HCT116 (cell line): ENCODE measurements at regions not wholly inside any gene's neighbourhood (a gene's known extent, or its start where the extent isn't known, plus 50 kb on each side); places are given as distances from the start of the nearest gene placed in this dataset.
"Not testable (repeated sequence)": the region's sequence is repeated elsewhere in the genome, so short reads cannot be mapped to it uniquely, and the experiment has no call there.

Source experiments
- ATAC-seq: fragments of 200-7000 bp; cut with Tn5 transposase; 2 replicates; pipeline ENCODE4 v1.9.1; 2020; ENCODE audit warnings: mild to moderate bottlenecking, moderate library complexity
- BruUV-seq: library from RNA; stranded (reverse); fragments of 400-500 nt; replicated peaks from 2 replicates; lab custom pipeline; 2021; lab: Mats Ljungman, UMichigan
- CTCF ChIA-PET: fragments of 300-600 bp; sonication (Branson Sonifier 250); formaldehyde crosslinking; loops from one replicate; lab custom pipeline; 2021; ENCODE audit warnings: antibody characterized with exemption; lab: Charles Lee
- POLR2A ChIA-PET: fragments of 300-600, 350-600 bp; sonication (Branson Sonifier 250); formaldehyde crosslinking; loops from one replicate; lab custom pipeline; 2021; ENCODE audit warnings: antibody characterized with exemption; lab: Charles Lee
- RAD21 ChIA-PET, 2 experiments: fragments of 300-600 bp; sonication (Branson Sonifier 250); formaldehyde crosslinking; loops; one replicate each; lab custom pipeline; 2023; ENCODE audit warnings: low total read pairs in 2 of 2; ENCODE audit not compliant: uncharacterized antibody in 2 of 2, unreplicated experiment in 2 of 2, low non-redundant PET in 1 of 2; lab: Charles Lee
- DNase-seq: peaks from one replicate; pipeline ENCODE4 v3.0.0-alpha.2; 2010; ENCODE audit warnings: low read depth, low spot score
- H2AFZ ChIP-seq: fragments of 200-600 bp; shearing (Covaris generic), sonication (generic); 2 replicates; pipeline ENCODE4 v1.6.1; 2017; ENCODE audit warnings: low read depth, mixed run types, mixed read lengths, antibody characterized with exemption, low read length; ENCODE audit not compliant: poor library complexity, severe bottlenecking
- H3K27ac ChIP-seq: 2 replicates; pipeline ENCODE4 v1.5.1; 2012; ENCODE audit warnings: low read depth, low read length
- H3K27me3 ChIP-seq: fragments of 200-600 bp; sonication (generic); 2 replicates; pipeline ENCODE4 v1.6.1; 2016; ENCODE audit warnings: mixed run types, low read length, mixed read lengths; ENCODE audit not compliant: insufficient read depth
- H3K36me3 ChIP-seq, 2 experiments: fragments of 200-500 bp in 1 of 2; fragments of 200-600 bp in 1 of 2; sonication (Bioruptor generic) in 1 of 2; sonication (generic) in 1 of 2; 2 replicates each; pipeline versions ENCODE4 v1.5.1 to v1.6.1; 2014 to 2016; ENCODE audit warnings: low read length in 2 of 2, inconsistent platforms in 1 of 2, mixed read lengths in 1 of 2, mixed run types in 1 of 2; ENCODE audit not compliant: insufficient read depth in 2 of 2, control insufficient read depth in 1 of 2
- H3K4me1 ChIP-seq, 2 experiments: fragments of 200-600 bp in 1 of 2; sonication (generic) in 1 of 2; 2 replicates each; pipeline versions ENCODE4 v1.5.1 to v1.6.1; 2012 to 2017; ENCODE audit warnings: low read length in 2 of 2, inconsistent platforms in 1 of 2, mild to moderate bottlenecking in 1 of 2, mixed read lengths in 1 of 2, mixed run types in 1 of 2, moderate library complexity in 1 of 2; ENCODE audit not compliant: insufficient read depth in 2 of 2, control insufficient read depth in 1 of 2
- H3K4me2 ChIP-seq: fragments of 200-600 bp; sonication (generic); 2 replicates; pipeline ENCODE4 v1.6.1; 2017; ENCODE audit warnings: mixed run types, low read length, mixed read lengths
- H3K4me3 ChIP-seq, 2 experiments: fragments of 200-600 bp in 1 of 2; sonication (generic) in 1 of 2; replicated peaks in 1 of 2; 2 replicates each; pipeline ENCODE4 v1.5.1; 2011 to 2016; ENCODE audit warnings: low read length in 2 of 2, control low read depth in 1 of 2, low read depth in 1 of 2, mild to moderate bottlenecking in 1 of 2, mixed read lengths in 1 of 2, mixed run types in 1 of 2
- H3K79me2 ChIP-seq: fragments of 200-600 bp; sonication (generic); 2 replicates; pipeline ENCODE4 v1.6.1; 2017; ENCODE audit warnings: mild to moderate bottlenecking, mixed run types, low read length, moderate library complexity, mixed read lengths; ENCODE audit not compliant: insufficient read depth
- H3K9ac ChIP-seq: fragments of 200-600 bp; sonication (generic); 2 replicates; pipeline ENCODE4 v1.6.1; 2016; ENCODE audit warnings: low read length, mixed read lengths
- H3K9me2 ChIP-seq: fragments of 200-600 bp; sonication (generic), shearing (Covaris generic); 2 replicates; pipeline ENCODE4 v1.6.1; 2017; ENCODE audit warnings: mixed run types, mild to moderate bottlenecking, moderate library complexity; ENCODE audit not compliant: insufficient read depth
- H3K9me3 ChIP-seq, 2 experiments: fragments of 200-500 bp in 1 of 2; fragments of 200-600 bp in 1 of 2; sonication (Bioruptor generic) in 1 of 2; sonication (generic) in 1 of 2; 2 replicates each; pipeline ENCODE4 v1.6.1; 2014 to 2017; ENCODE audit warnings: low read length in 2 of 2, mixed read lengths in 2 of 2, inconsistent platforms in 1 of 2, low read depth in 1 of 2, mild to moderate bottlenecking in 1 of 2, mixed run types in 1 of 2, moderate library complexity in 1 of 2; ENCODE audit not compliant: control insufficient read depth in 1 of 2, insufficient read depth in 1 of 2
- H4K20me1 ChIP-seq: fragments of 200-600 bp; sonication (generic), shearing (Covaris generic); 2 replicates; pipeline ENCODE4 v1.6.1; 2017; ENCODE audit warnings: mixed run types, mild to moderate bottlenecking, moderate library complexity; ENCODE audit not compliant: insufficient read depth
- ATF3 ChIP-seq: IDR thresholded peaks from 2 replicates; pipeline ENCODE4 v1.6.1; 2012
- CEBPB ChIP-seq: IDR thresholded peaks from 2 replicates; pipeline ENCODE4 v1.6.1; 2012; ENCODE audit warnings: low read depth
- ELF1 ChIP-seq: IDR thresholded peaks from 2 replicates; pipeline ENCODE4 v1.6.1; 2012; ENCODE audit warnings: low read depth, borderline replicate concordance
- EZH2 ChIP-seq: fragments of 200-600 bp; sonication (generic); IDR thresholded peaks from 2 replicates; pipeline ENCODE4 v1.6.1; 2017; ENCODE audit warnings: antibody characterized with exemption, mixed run types
- FOSL1 ChIP-seq: IDR thresholded peaks from 2 replicates; pipeline ENCODE4 v1.6.1; 2012; ENCODE audit warnings: low read depth
- JUND ChIP-seq: IDR thresholded peaks from 2 replicates; pipeline ENCODE4 v1.6.1; 2012
- MAX ChIP-seq: IDR thresholded peaks from 2 replicates; pipeline ENCODE4 v1.6.1; 2012
- POLR2A ChIP-seq: IDR thresholded peaks from 2 replicates; pipeline ENCODE4 v1.7.0; 2011; ENCODE audit warnings: borderline replicate concordance; ENCODE audit not compliant: insufficient read depth, insufficient read length; ENCODE audit errors: extremely low read depth
- POLR2AphosphoS5 ChIP-seq: IDR thresholded peaks from 2 replicates; pipeline ENCODE4 v1.6.1; 2011; ENCODE audit warnings: mild to moderate bottlenecking, low read depth, low read length, moderate library complexity
- RAD21 ChIP-seq: IDR thresholded peaks from 2 replicates; pipeline ENCODE4 v1.6.1; 2012; ENCODE audit warnings: low read depth, mild to moderate bottlenecking
- REST ChIP-seq: IDR thresholded peaks from 2 replicates; pipeline ENCODE4 v1.6.1; 2012; ENCODE audit warnings: low read depth
- SIN3A ChIP-seq: IDR thresholded peaks from 2 replicates; pipeline ENCODE4 v1.6.1; 2012; ENCODE audit warnings: low read depth
- TCF7L2 ChIP-seq: IDR thresholded peaks from 2 replicates; pipeline ENCODE4 v1.7.0; 2011; ENCODE audit warnings: borderline replicate concordance, inconsistent platforms; ENCODE audit not compliant: insufficient read depth, insufficient read length; ENCODE audit errors: extremely low read depth
- YY1 ChIP-seq: IDR thresholded peaks from 2 replicates; pipeline ENCODE4 v1.6.1; 2011; ENCODE audit warnings: low read length, low read depth, moderate library complexity, mild to moderate bottlenecking; ENCODE audit not compliant: insufficient replicate concordance; ENCODE audit errors: extremely low read depth
- ZBTB33 ChIP-seq: IDR thresholded peaks from 2 replicates; pipeline ENCODE4 v1.6.1; 2011; ENCODE audit warnings: mild to moderate bottlenecking, low read length, moderate library complexity; ENCODE audit not compliant: insufficient replicate concordance; ENCODE audit errors: extremely low read depth
- ZFX ChIP-seq: fragments of 450-650 bp; IDR thresholded peaks from 2 replicates; pipeline ENCODE4 v1.6.1; 2017
- intact Hi-C: fragments of 100-400 bp; cut with micrococcal nuclease; formaldehyde crosslinking; loops from 2 replicates; pipeline ENCODE4 v1.10.0; 2022

- H2AFZ ChIP-seq, result no peak overlapping the region
- no peaks in the 10 kb centered on the region for H3K9me3 ChIP-seq
- ATAC-seq (no peak), DNase-seq (no peak)
- H3K9me2 ChIP-seq, result no peaks in the 10 kb centered on the region
- POLR2A ChIA-PET, result no interaction called here
- H3K4me2 ChIP-seq, result no peak overlapping the region
- RAD21 ChIA-PET, result no interaction called here
- H3K27me3 ChIP-seq, result no peaks in the 10 kb centered on the region
- H4K20me1 ChIP-seq, result no peaks in the 10 kb centered on the region
- intact Hi-C loops, result no loop called here
- no peak overlapping the region for H3K4me3 ChIP-seq
- CTCF ChIA-PET, result no interaction called here
- no peak overlapping the region for H3K9ac ChIP-seq
- TF ChIP-seq CEBPB, result no peak
- no peak for TF ChIP-seq EZH2
- TF ChIP-seq ZFX, result no peak
- no peak for TF ChIP-seq ATF3
- no peak for TF ChIP-seq SIN3A
- no peak for TF ChIP-seq YY1
- no peak for TF ChIP-seq MAX
- TF ChIP-seq POLR2AphosphoS5, result no peak
- no peak for TF ChIP-seq ZBTB33
- TF ChIP-seq RAD21, result no peak
- no peak for TF ChIP-seq POLR2A
- no peak for TF ChIP-seq REST
- no peak for TF ChIP-seq JUND
- TF ChIP-seq ELF1, result no peak
- TF ChIP-seq TCF7L2, result no peak
- no peak for TF ChIP-seq FOSL1
- no peaks in the 10 kb centered on the region for H3K79me2 ChIP-seq
- no peaks in the 10 kb centered on the region for H3K4me1 ChIP-seq
- no TSS peak for BruUV-seq
- no peaks in the 10 kb centered on the region for H3K36me3 ChIP-seq
- no peak overlapping the region for H3K27ac ChIP-seq
Measured at GRCh38 chr3:5929027-5929426, 741.5 kb downstream of the EDEM1 start.

- not testable (repeated sequence) for H2AFZ ChIP-seq
Measured at GRCh38 chr3:5944061-5944460, 756.6 kb downstream of the EDEM1 start.

More at GRCh38 chr3:5944061-5944460, 756.6 kb downstream of the EDEM1 start:
- BruUV-seq, POLR2A ChIA-PET, H3K9ac ChIP-seq, H3K9me2 ChIP-seq, H3K27me3 ChIP-seq, H3K4me1 ChIP-seq, H3K9me3 ChIP-seq, H3K79me2 ChIP-seq, intact Hi-C loops, H3K27ac ChIP-seq, CTCF ChIA-PET, RAD21 ChIA-PET, H4K20me1 ChIP-seq, H3K36me3 ChIP-seq, H3K4me2 ChIP-seq, DNase-seq, H3K4me3 ChIP-seq, ATAC-seq: not testable (repeated sequence)
